ENCODE measurements at regions not wholly inside any gene's neighbourhood (a gene's known extent, or its start where the extent isn't known, plus 50 kb on each side); places are given as distances from the start of the nearest gene placed in this dataset.

DNA sequence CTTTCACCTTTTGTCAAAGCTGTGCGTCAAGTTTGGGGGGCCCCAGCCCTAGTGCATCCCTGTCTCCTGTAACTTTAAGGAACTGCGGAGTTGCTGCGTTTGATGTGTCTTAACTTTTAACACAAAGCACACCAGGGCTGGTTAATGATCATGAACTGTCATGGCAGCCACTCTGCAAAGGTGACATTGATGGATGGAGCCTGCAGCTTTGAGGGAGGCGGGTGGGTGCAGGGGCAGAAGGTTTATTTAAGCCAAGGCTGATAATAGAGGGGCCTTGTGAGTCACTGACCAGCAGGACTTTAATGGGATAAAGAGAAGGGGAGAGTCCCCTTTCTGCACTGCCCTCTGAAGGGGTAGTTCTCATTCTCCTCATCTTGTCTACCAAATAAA is 190.2 kb upstream of the GATA6 start:
- TF ChIP-seq MAX (IDR thresholded peaks at IDR 0.05): no peak
- TF ChIP-seq, protein P1, sequence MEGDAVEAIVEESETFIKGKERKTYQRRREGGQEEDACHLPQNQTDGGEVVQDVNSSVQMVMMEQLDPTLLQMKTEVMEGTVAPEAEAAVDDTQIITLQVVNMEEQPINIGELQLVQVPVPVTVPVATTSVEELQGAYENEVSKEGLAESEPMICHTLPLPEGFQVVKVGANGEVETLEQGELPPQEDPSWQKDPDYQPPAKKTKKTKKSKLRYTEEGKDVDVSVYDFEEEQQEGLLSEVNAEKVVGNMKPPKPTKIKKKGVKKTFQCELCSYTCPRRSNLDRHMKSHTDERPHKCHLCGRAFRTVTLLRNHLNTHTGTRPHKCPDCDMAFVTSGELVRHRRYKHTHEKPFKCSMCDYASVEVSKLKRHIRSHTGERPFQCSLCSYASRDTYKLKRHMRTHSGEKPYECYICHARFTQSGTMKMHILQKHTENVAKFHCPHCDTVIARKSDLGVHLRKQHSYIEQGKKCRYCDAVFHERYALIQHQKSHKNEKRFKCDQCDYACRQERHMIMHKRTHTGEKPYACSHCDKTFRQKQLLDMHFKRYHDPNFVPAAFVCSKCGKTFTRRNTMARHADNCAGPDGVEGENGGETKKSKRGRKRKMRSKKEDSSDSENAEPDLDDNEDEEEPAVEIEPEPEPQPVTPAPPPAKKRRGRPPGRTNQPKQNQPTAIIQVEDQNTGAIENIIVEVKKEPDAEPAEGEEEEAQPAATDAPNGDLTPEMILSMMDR (IDR thresholded peaks at IDR 0.05 in 2 of 3, conservative IDR thresholded peaks at IDR 0.05 in 1 of 3; ENCODE audit: borderline replicate concordance in 1 of 3, insufficient read depth in 1 of 3, low read depth in 2 of 3, low read length in 2 of 3): no peak
- no peak for TF ChIP-seq ATF3 (IDR thresholded peaks at IDR 0.05)
- TF ChIP-seq POLR2A (IDR thresholded peaks at IDR 0.05; ENCODE audit: borderline replicate concordance, extremely low read depth, insufficient read depth, insufficient read length): no peak
- TF ChIP-seq POLR2AphosphoS5 (IDR thresholded peaks at IDR 0.05; ENCODE audit: low read depth, low read length): no peak
- no peak for TF ChIP-seq RAD21 (IDR thresholded peaks at IDR 0.05; ENCODE audit: low read depth)
- TF ChIP-seq JUND (IDR thresholded peaks at IDR 0.05): no peak
- TF ChIP-seq EZH2phosphoT487 (IDR thresholded peaks at IDR 0.05; ENCODE audit: borderline replicate concordance): no peak
- TF ChIP-seq YY1 (IDR thresholded peaks at IDR 0.05; ENCODE audit: extremely low read depth, insufficient replicate concordance, low read depth, low read length): no peak

Measured in HCT116 (cell line).